Activated CD4-positive, CD25-positive, alpha-beta regulatory T cell treated with anti-CD3 and anti-CD28 coated beads, Interleukin-2, amount 50 U/mL, for 24 hours (primary cell): ENCODE measurements at regions not wholly inside any gene's neighbourhood (a gene's known extent, or its start where the extent isn't known, plus 50 kb on each side); places are given as distances from the start of the nearest gene placed in this dataset.
"Not testable (repeated sequence)": the region's sequence is repeated elsewhere in the genome, so short reads cannot be mapped to it uniquely, and the experiment has no call there.

Experiments used
- ATAC-seq, 2 donors: fragments of 150-1000 bp; cut with Tn5 transposase; one replicate each; pipeline ENCODE4 v1.10.0; 2021; ENCODE audit warnings: mild to moderate bottlenecking in 1 of 2, moderate library complexity in 1 of 2

- no peak for ATAC-seq
Measured at GRCh38 chr10:61040399-61041016, 96.5 kb upstream of the RHOBTB1 start.

GRCh38 chr10:61039868-61040267, 95.9 kb upstream of the RHOBTB1 start:
- ATAC-seq = no peak

GRCh38 chr10:61037261-61037830, 93.4 kb upstream of the RHOBTB1 start:
- not testable (repeated sequence) for ATAC-seq

- not testable (repeated sequence) for ATAC-seq
Measured at GRCh38 chr10:61036148-61036547, 92.2 kb upstream of the RHOBTB1 start.

GRCh38 chr10:61031341-61031740, 87.4 kb upstream of the RHOBTB1 start:
- ATAC-seq = no peak

- no peak for ATAC-seq
Measured at GRCh38 chr10:61029411-61029810, 85.4 kb upstream of the RHOBTB1 start.

GRCh38 chr10:61028861-61029361, 84.9 kb upstream of the RHOBTB1 start:
- no peak for ATAC-seq

- ATAC-seq = no peak
Measured at GRCh38 chr10:61024856-61025201, 80.8 kb upstream of the RHOBTB1 start.

GRCh38 chr10:61024151-61024855, 80.3 kb upstream of the RHOBTB1 start:
- no peak for ATAC-seq

GRCh38 chr10:61023053-61023452, 79.1 kb upstream of the RHOBTB1 start:
- no peak for ATAC-seq

GRCh38 chr10:61021926-61022325, 77.9 kb upstream of the RHOBTB1 start:
- ATAC-seq = no peak

- no peak for ATAC-seq
Measured at GRCh38 chr10:61020420-61021158, 76.6 kb upstream of the RHOBTB1 start.

- no peak for ATAC-seq
Measured at GRCh38 chr10:61018146-61018545, 74.2 kb upstream of the RHOBTB1 start.

- ATAC-seq = no peak
Measured at GRCh38 chr10:61016630-61017029, 72.6 kb upstream of the RHOBTB1 start.

- ATAC-seq = no peak
Measured at GRCh38 chr10:61016007-61016406, 72.0 kb upstream of the RHOBTB1 start.

GRCh38 chr10:61010863-61011262, 66.9 kb upstream of the RHOBTB1 start:
- no peak for ATAC-seq

GRCh38 chr10:61003069-61003468, 59.1 kb upstream of the RHOBTB1 start:
- not testable (repeated sequence) for ATAC-seq

GRCh38 chr10:61001731-61002122, 57.7 kb upstream of the RHOBTB1 start:
- no peak for ATAC-seq

GRCh38 chr10:61000769-61001730, 57.1 kb upstream of the RHOBTB1 start:
- peak in 1 of 2 donors; percentile 9 for ATAC-seq

GRCh38 chr10:60998932-60999331, 54.9 kb upstream of the RHOBTB1 start:
- ATAC-seq = no peak

- no peak for ATAC-seq
Measured at GRCh38 chr10:60994128-60994527, 50.1 kb upstream of the RHOBTB1 start.
